CD4-positive, alpha-beta memory T cell (primary cell): ENCODE measurements at regions not wholly inside any gene's neighbourhood (a gene's known extent, or its start where the extent isn't known, plus 50 kb on each side); places are given as distances from the start of the nearest gene placed in this dataset.

Experiments used
- CTCF ChIA-PET: fragments of 350-600 bp; sonication (Branson Sonifier 250); formaldehyde crosslinking; loops from one replicate; lab custom pipeline; 2021; ENCODE audit warnings: inconsistent platforms; ENCODE audit not compliant: partially characterized antibody; lab: Charles Lee
- POLR2A ChIA-PET: fragments of 350-600 bp; sonication (Branson Sonifier 250); formaldehyde crosslinking; loops from one replicate; lab custom pipeline; 2021; ENCODE audit not compliant: partially characterized antibody; lab: Charles Lee
- DNase-seq, 5 donors: peaks; one replicate each; pipeline versions ENCODE4 v3.0.0 to v3.0.0-alpha.2; 2020 to 2022; ENCODE audit warnings: mixed read lengths in 1 of 5
- H3K27ac ChIP-seq: one replicate; pipeline ENCODE4 v1.7.0; 2013; ENCODE audit warnings: low read depth, low read length
- H3K27me3 ChIP-seq: 2 replicates; pipeline ENCODE4 v1.7.0; 2013; ENCODE audit warnings: mild to moderate bottlenecking, low read length, moderate library complexity; ENCODE audit not compliant: insufficient read depth
- H3K36me3 ChIP-seq: 2 replicates; pipeline ENCODE4 v1.7.0; 2013; ENCODE audit warnings: mild to moderate bottlenecking, low read length, moderate library complexity; ENCODE audit not compliant: insufficient read depth
- H3K4me1 ChIP-seq: 2 replicates; pipeline ENCODE4 v1.7.0; 2013; ENCODE audit warnings: mild to moderate bottlenecking, low read length, moderate library complexity; ENCODE audit not compliant: insufficient read depth
- H3K4me3 ChIP-seq, 2 donors: one replicate each; pipeline ENCODE4 v1.7.0; 2013; ENCODE audit warnings: low read length in 2 of 2, mild to moderate bottlenecking in 1 of 2
- H3K9me3 ChIP-seq, 2 donors: one replicate each; pipeline ENCODE4 v1.7.0; 2013; ENCODE audit warnings: low read length in 2 of 2, control low read depth in 1 of 2; ENCODE audit not compliant: control insufficient read depth in 1 of 2
- H3K27ac Mint-ChIP-seq, 7 donors: one replicate each; pipeline ENCODE4 v1.8.0; 2020 to 2021; ENCODE audit warnings: mixed read lengths in 7 of 7, mild to moderate bottlenecking in 6 of 7, inconsistent platforms in 3 of 7, moderate library complexity in 3 of 7
- H3K27me3 Mint-ChIP-seq, 2 donors: one replicate each; pipeline ENCODE4 v1.8.0; 2020 to 2021; ENCODE audit warnings: mixed read lengths in 2 of 2
- H3K36me3 Mint-ChIP-seq, 2 donors: one replicate each; pipeline ENCODE4 v1.8.0; 2020 to 2021; ENCODE audit warnings: mixed read lengths in 2 of 2, inconsistent platforms in 1 of 2, mild to moderate bottlenecking in 1 of 2
- H3K4me1 Mint-ChIP-seq, 4 donors: one replicate each; pipeline ENCODE4 v1.8.0; 2020 to 2021; ENCODE audit warnings: mixed read lengths in 4 of 4, mild to moderate bottlenecking in 1 of 4
- H3K4me3 Mint-ChIP-seq, 8 donors: one replicate each; pipeline ENCODE4 v1.8.0; 2020 to 2021; ENCODE audit warnings: mixed read lengths in 8 of 8, mild to moderate bottlenecking in 7 of 8, moderate library complexity in 6 of 8, inconsistent platforms in 3 of 8
- H3K9me3 Mint-ChIP-seq, 8 donors: one replicate each; pipeline ENCODE4 v1.8.0; 2020 to 2021; ENCODE audit warnings: mixed read lengths in 8 of 8, mild to moderate bottlenecking in 5 of 8, inconsistent platforms in 3 of 8, moderate library complexity in 1 of 8
- intact Hi-C: fragments of 100-400 bp; cut with micrococcal nuclease; formaldehyde crosslinking; loops from one replicate; pipeline ENCODE4 v1.15.1; 2023

DNA sequence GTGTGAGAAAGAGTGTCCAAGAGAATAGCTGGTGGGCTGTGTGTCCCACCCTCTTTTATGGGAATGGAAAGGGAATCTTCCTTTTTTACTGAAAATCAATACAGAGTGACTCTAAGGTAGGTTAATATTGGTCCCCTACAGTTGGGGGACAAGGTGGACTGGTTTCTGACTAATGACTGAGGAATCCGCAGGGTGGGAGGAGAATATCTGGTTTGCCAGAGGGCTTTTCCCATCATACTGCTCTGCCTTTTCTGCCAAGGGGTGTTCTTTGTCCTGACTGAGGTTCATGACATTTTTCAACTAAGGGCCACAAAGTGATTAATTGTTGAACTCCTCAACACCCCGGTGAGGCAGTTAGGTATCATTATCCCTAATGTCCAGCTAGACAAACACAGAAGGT is 261.6 kb downstream of the SPATA18 start:
- Mint-ChIP-seq H3K27me3 (peaks cover 2 to 3% of the 10 kb centered on the region in 2 donors), H3K9me3 (peaks cover 0 to 3% (median 0%) of the 10 kb centered on the region in 8 donors), H3K4me1 (no peaks in the 10 kb centered on the region), H3K4me3 (no peak overlapping the region), H3K36me3 (no peaks in the 10 kb centered on the region), H3K27ac (no peak overlapping the region)
- H3K9me3 ChIP-seq = no peaks in the 10 kb centered on the region
- H3K4me1 ChIP-seq = no peaks in the 10 kb centered on the region
- CTCF ChIA-PET = no interaction called here
- no peaks in the 10 kb centered on the region for H3K36me3 ChIP-seq
- POLR2A ChIA-PET = no interaction called here
- intact Hi-C loops = no loop called here
- no peak overlapping the region for H3K27ac ChIP-seq
- H3K4me3 ChIP-seq = no peak overlapping the region
- H3K27me3 ChIP-seq = no peaks in the 10 kb centered on the region
- no peak for DNase-seq

DNA sequence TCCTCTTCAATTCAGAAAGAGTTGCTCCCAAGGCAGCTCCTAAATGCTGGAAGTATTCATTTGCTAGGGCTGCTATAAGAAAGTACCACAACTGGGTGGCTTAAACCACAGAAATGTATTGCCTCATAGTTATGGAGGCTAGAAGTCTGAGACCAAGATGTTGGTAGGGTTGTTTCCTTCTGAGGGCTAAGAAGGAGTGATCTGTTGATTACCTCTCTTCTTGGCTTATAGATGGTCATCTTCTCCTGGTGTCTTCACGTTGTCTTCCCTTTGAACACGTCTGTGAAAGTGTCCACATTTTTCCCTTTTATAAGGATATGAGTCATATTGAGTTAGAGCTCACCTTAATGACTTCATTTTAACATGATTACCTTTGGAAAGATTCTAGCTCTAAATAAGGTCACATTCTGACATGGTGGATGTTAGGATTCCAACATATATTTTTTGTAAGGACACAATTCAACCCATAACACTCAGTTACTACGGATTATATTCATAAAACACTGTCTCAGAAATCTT is 266.3 kb downstream of the SPATA18 start:
- Mint-ChIP-seq H3K27ac (no peak overlapping the region), H3K4me1 (no peaks in the 10 kb centered on the region), H3K4me3 (no peak overlapping the region), H3K27me3 (peaks cover 1 to 2% of the 10 kb centered on the region in 2 donors), H3K9me3 (peaks cover 0 to 11% (median under 1%) of the 10 kb centered on the region in 8 donors), H3K36me3 (no peaks in the 10 kb centered on the region)
- intact Hi-C loops = no loop called here
- H3K4me3 ChIP-seq = no peak overlapping the region
- H3K27ac ChIP-seq = no peak overlapping the region
- no peaks in the 10 kb centered on the region for H3K9me3 ChIP-seq
- ChIA-PET CTCF (no interaction called here), POLR2A (no interaction called here)
- no peaks in the 10 kb centered on the region for H3K4me1 ChIP-seq
- no peaks in the 10 kb centered on the region for H3K36me3 ChIP-seq
- H3K27me3 ChIP-seq = no peaks in the 10 kb centered on the region
- DNase-seq = no peak

DNA sequence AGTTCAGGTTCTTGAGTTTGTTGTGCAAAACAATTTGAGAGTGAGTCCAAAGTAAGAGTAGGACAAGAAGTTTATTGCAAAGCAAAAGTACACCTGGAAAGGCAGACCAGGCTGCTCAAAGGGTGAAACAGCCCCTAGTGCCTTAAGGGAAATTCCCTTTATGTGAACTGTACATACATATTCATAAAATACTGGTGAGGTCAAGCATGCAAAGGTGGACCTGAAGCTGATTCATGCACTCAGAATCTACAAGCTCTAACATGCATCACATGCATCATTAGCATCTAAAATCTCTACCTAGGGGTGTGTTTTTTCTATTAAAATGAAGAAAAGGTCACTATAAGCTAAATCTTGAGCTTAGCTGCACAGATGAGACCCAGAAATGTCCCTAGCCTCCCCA is 266.9 kb downstream of the SPATA18 start:
- intact Hi-C loops = no loop called here
- H3K4me1 Mint-ChIP-seq = no peaks in the 10 kb centered on the region

GRCh38 chr4:52329894-52330293 is 278.8 kb downstream of the SPATA18 start:
- Mint-ChIP-seq H3K4me3 (no peak overlapping the region), H3K4me1 (no peaks in the 10 kb centered on the region), H3K36me3 (peaks cover 0 to 3% of the 10 kb centered on the region in 2 donors), H3K27me3 (peaks cover 0 to 1% of the 10 kb centered on the region in 2 donors), H3K27ac (no peak overlapping the region), H3K9me3 (peaks cover 0 to 37% (median 24%) of the 10 kb centered on the region in 8 donors)
- H3K4me3 ChIP-seq = no peak overlapping the region
- no peaks in the 10 kb centered on the region for H3K27me3 ChIP-seq
- POLR2A ChIA-PET = no interaction called here
- H3K4me1 ChIP-seq = no peaks in the 10 kb centered on the region
- peaks cover 0 to 4% of the 10 kb centered on the region in 2 donors for H3K9me3 ChIP-seq
- no peak for DNase-seq
- no peak overlapping the region for H3K27ac ChIP-seq
- intact Hi-C loops = no loop called here
- CTCF ChIA-PET = no interaction called here
- H3K36me3 ChIP-seq = no peaks in the 10 kb centered on the region

More for the DNA sequence above, 266.9 kb downstream of the SPATA18 start:
- Histone ChIP-seq H3K27ac (no peak overlapping the region), H3K4me1 (no peaks in the 10 kb centered on the region), H3K36me3 (no peaks in the 10 kb centered on the region), H3K4me3 (no peak overlapping the region), H3K9me3 (no peaks in the 10 kb centered on the region), H3K27me3 (no peaks in the 10 kb centered on the region)
- no peak for DNase-seq
- POLR2A ChIA-PET = no interaction called here
- Mint-ChIP-seq H3K9me3 (peaks cover 0 to 11% (median under 1%) of the 10 kb centered on the region in 8 donors), H3K27ac (no peak overlapping the region), H3K27me3 (peaks cover 0 to under 1% of the 10 kb centered on the region in 2 donors), H3K4me3 (no peak overlapping the region), H3K36me3 (no peaks in the 10 kb centered on the region)
- CTCF ChIA-PET = no interaction called here

DNA sequence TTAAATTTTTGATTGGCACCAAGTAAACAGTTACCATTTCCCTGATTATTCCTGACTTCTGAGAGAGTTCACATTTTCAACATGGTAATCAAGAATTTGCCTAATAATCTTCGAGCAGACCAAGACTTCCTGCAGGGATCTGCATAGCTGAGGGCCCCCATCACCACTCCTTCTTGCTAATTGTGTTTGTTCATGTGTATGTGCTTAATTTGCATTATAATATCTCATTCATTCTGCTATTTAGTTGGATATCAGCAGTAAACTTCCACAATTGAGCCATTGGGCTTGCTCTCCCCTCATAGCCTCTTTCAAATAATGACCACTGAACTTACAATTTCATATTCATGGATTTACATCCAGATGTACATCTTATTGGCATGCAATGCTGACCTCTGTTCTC is 292.5 kb downstream of the SPATA18 start:
- H3K27ac ChIP-seq = no peak overlapping the region
- H3K4me3 ChIP-seq = no peak overlapping the region
- POLR2A ChIA-PET = no interaction called here
- no peaks in the 10 kb centered on the region for H3K36me3 Mint-ChIP-seq
- no peaks in the 10 kb centered on the region for H3K27me3 ChIP-seq
- no peak overlapping the region for H3K27ac Mint-ChIP-seq
- H3K9me3 Mint-ChIP-seq = peaks cover 0 to 6% (median under 1%) of the 10 kb centered on the region in 8 donors
- DNase-seq = no peak
- peaks cover 0 to 4% of the 10 kb centered on the region in 2 donors for H3K27me3 Mint-ChIP-seq
- no peaks in the 10 kb centered on the region for H3K4me1 ChIP-seq
- no peaks in the 10 kb centered on the region for H3K36me3 ChIP-seq
- no peaks in the 10 kb centered on the region for H3K4me1 Mint-ChIP-seq
- no peaks in the 10 kb centered on the region for H3K9me3 ChIP-seq
- CTCF ChIA-PET = no interaction called here
- intact Hi-C loops = no loop called here
- H3K4me3 Mint-ChIP-seq = no peak overlapping the region

DNA sequence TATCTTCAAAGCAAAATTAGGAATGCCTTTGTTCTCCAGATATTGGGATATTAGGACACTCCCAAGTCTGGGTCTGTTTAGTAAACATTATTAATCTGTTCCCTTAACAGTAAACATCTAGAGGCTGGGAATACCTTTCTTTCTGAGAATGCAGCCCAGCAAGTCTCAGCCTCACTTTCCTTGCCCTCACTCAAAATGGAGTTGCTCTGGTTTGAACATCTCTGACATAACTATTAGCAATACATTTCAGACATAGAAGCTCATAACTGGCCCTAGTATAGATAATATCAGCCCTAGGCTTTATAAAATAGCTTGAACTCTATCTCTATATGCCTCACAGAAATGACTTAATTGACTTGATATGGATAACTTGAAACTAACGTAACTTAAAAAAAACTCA is 299.8 kb downstream of the SPATA18 start:
- Mint-ChIP-seq H3K27me3 (peaks cover 0 to 6% of the 10 kb centered on the region in 2 donors), H3K4me3 (no peak overlapping the region), H3K4me1 (no peaks in the 10 kb centered on the region), H3K36me3 (no peaks in the 10 kb centered on the region), H3K27ac (no peak overlapping the region), H3K9me3 (peaks cover 0 to 2% (median 0%) of the 10 kb centered on the region in 8 donors)
- POLR2A ChIA-PET = no interaction called here
- Histone ChIP-seq H3K4me1 (no peaks in the 10 kb centered on the region), H3K4me3 (no peak overlapping the region), H3K27me3 (no peaks in the 10 kb centered on the region), H3K9me3 (no peaks in the 10 kb centered on the region), H3K36me3 (no peaks in the 10 kb centered on the region), H3K27ac (no peak overlapping the region)
- intact Hi-C loops = no loop called here
- DNase-seq = no peak
- CTCF ChIA-PET = no interaction called here

GRCh38 chr4:52358366-52358765 is 300.7 kb downstream of the USP46 start:
- H3K36me3 ChIP-seq = no peaks in the 10 kb centered on the region
- Mint-ChIP-seq H3K4me1 (no peaks in the 10 kb centered on the region), H3K4me3 (no peak overlapping the region), H3K27me3 (peaks cover 2 to 4% of the 10 kb centered on the region in 2 donors), H3K27ac (no peak overlapping the region), H3K9me3 (no peaks in the 10 kb centered on the region), H3K36me3 (no peaks in the 10 kb centered on the region)
- no peaks in the 10 kb centered on the region for H3K9me3 ChIP-seq
- ChIA-PET POLR2A (no interaction called here), CTCF (interaction anchor here (1.2 kb wide), 1 partner anchor 11 kb away, joined by 3 read pairs; no protein-coding TSS in a partner anchor)
- H3K4me3 ChIP-seq = no peak overlapping the region
- H3K4me1 ChIP-seq = no peaks in the 10 kb centered on the region
- intact Hi-C loops = no loop called here
- DNase-seq = no peak
- no peak overlapping the region for H3K27ac ChIP-seq
- no peaks in the 10 kb centered on the region for H3K27me3 ChIP-seq
